Fibroblast of the conjunctiva (primary cell): ENCODE measurements at regions not wholly inside any gene's neighbourhood (a gene's known extent, or its start where the extent isn't known, plus 50 kb on each side); places are given as distances from the start of the nearest gene placed in this dataset.

Experiments used
- DNase-seq: peaks from one replicate; pipeline ENCODE4 v3.0.0-alpha.2; 2010; ENCODE audit warnings: low read depth

GRCh38 chr13:22012686-22013085, 341.8 kb downstream of the FGF9 start:
- DNase-seq, result no peak

GRCh38 chr13:22014469-22014868, 343.6 kb downstream of the FGF9 start:
- no peak for DNase-seq

GRCh38 chr13:22017226-22017625, 346.4 kb downstream of the FGF9 start:
- no peak for DNase-seq

GRCh38 chr13:22018076-22018835, 347.4 kb downstream of the FGF9 start:
- no peak for DNase-seq

GRCh38 chr13:22018836-22019210, 347.9 kb downstream of the FGF9 start:
- no peak for DNase-seq

- no peak for DNase-seq
Measured at GRCh38 chr13:22024381-22024994, 353.6 kb downstream of the FGF9 start.

GRCh38 chr13:22027566-22027965, 356.7 kb downstream of the FGF9 start:
- DNase-seq, result no peak

GRCh38 chr13:22028831-22029230, 358.0 kb downstream of the FGF9 start:
- no peak for DNase-seq

- DNase-seq, result no peak
Measured at GRCh38 chr13:22030321-22030720, 359.4 kb downstream of the FGF9 start.

GRCh38 chr13:22031702-22032286, 360.9 kb downstream of the FGF9 start:
- DNase-seq, result no peak

- DNase-seq, result no peak
Measured at GRCh38 chr13:22032905-22033304, 362.0 kb downstream of the FGF9 start.

GRCh38 chr13:22039961-22040360, 369.1 kb downstream of the FGF9 start:
- no peak for DNase-seq

GRCh38 chr13:22040810-22041364, 370.0 kb downstream of the FGF9 start:
- DNase-seq, result no peak

GRCh38 chr13:22041741-22042140, 370.9 kb downstream of the FGF9 start:
- no peak for DNase-seq

GRCh38 chr13:22047082-22047784, 376.4 kb downstream of the FGF9 start:
- no peak for DNase-seq

- no peak for DNase-seq
Measured at GRCh38 chr13:22047785-22048104, 376.9 kb downstream of the FGF9 start.

- DNase-seq, result no peak
Measured at GRCh38 chr13:22049384-22049783, 378.5 kb downstream of the FGF9 start.

- DNase-seq, result no peak
Measured at GRCh38 chr13:22050951-22051563, 380.2 kb downstream of the FGF9 start.

GRCh38 chr13:22053053-22053452, 382.2 kb downstream of the FGF9 start:
- no peak for DNase-seq

GRCh38 chr13:22055259-22055658, 384.4 kb downstream of the FGF9 start:
- DNase-seq, result no peak

- DNase-seq, result no peak
Measured at GRCh38 chr13:22060187-22060586, 389.3 kb downstream of the FGF9 start.

GRCh38 chr13:22061371-22061805, 390.5 kb downstream of the FGF9 start:
- DNase-seq, result no peak
